GM21367 (cell line): ENCODE measurements at regions not wholly inside any gene's neighbourhood (a gene's known extent, or its start where the extent isn't known, plus 50 kb on each side); places are given as distances from the start of the nearest gene placed in this dataset.

Source experiments
- ATAC-seq: cut with Tn5 transposase; IDR thresholded peaks from one replicate; pipeline ENCODE4 v1.9.1; 2021; ENCODE audit not compliant: unreplicated experiment

GRCh38 chr2:18750672-18751554 lies 161.5 kb upstream of the NT5C1B start:
- no peak for ATAC-seq

- peak; percentile 76 for ATAC-seq
These were observed 160.7 kb upstream of the NT5C1B start for GRCh38 chr2:18749912-18750526.

GRCh38 chr2:18745431-18746272 lies 156.3 kb upstream of the NT5C1B start:
- ATAC-seq = no peak

- ATAC-seq = no peak
These were observed 152.7 kb upstream of the NT5C1B start for GRCh38 chr2:18741895-18742732.

GRCh38 chr2:18741191-18741590 lies 151.8 kb upstream of the NT5C1B start:
- no peak for ATAC-seq

GRCh38 chr2:18740474-18740881 lies 151.1 kb upstream of the NT5C1B start:
- no peak for ATAC-seq

- no peak for ATAC-seq
These were observed 142.3 kb upstream of the NT5C1B start for GRCh38 chr2:18731666-18732065.

GRCh38 chr2:18724371-18725145 lies 135.2 kb upstream of the NT5C1B start:
- no peak for ATAC-seq

GRCh38 chr2:18723219-18723618 lies 133.8 kb upstream of the NT5C1B start:
- no peak for ATAC-seq

GRCh38 chr2:18722101-18722500 lies 132.7 kb upstream of the NT5C1B start:
- no peak for ATAC-seq

- no peak for ATAC-seq
These were observed 131.9 kb upstream of the NT5C1B start for GRCh38 chr2:18721038-18721922.

GRCh38 chr2:18719978-18720775 lies 130.8 kb upstream of the NT5C1B start:
- ATAC-seq = no peak

- ATAC-seq = no peak
These were observed 118.9 kb upstream of the NT5C1B start for GRCh38 chr2:18708203-18708715.

GRCh38 chr2:18706001-18706400 lies 116.6 kb upstream of the NT5C1B start:
- no peak for ATAC-seq

GRCh38 chr2:18704276-18704675 lies 114.9 kb upstream of the NT5C1B start:
- no peak for ATAC-seq

- no peak for ATAC-seq
These were observed 114.2 kb upstream of the NT5C1B start for GRCh38 chr2:18703555-18703954.

GRCh38 chr2:18701981-18702380 lies 112.6 kb upstream of the NT5C1B start:
- no peak for ATAC-seq

GRCh38 chr2:18701546-18701945 lies 112.2 kb upstream of the NT5C1B start:
- no peak for ATAC-seq
